Smooth muscle cell (in vitro differentiated cells): ENCODE measurements at regions not wholly inside any gene's neighbourhood (a gene's known extent, or its start where the extent isn't known, plus 50 kb on each side); places are given as distances from the start of the nearest gene placed in this dataset.

Experiments used
- DNase-seq: peaks from one replicate; lab custom pipeline; 2025; ENCODE audit not compliant: unreplicated experiment; lab: John Stamatoyannopoulos, UW
- H2AFZ ChIP-seq: fragments of 200-600 bp; sonication (generic); 2 replicates; pipeline ENCODE4 v1.6.0; 2016; ENCODE audit warnings: antibody characterized with exemption, low read depth, mild to moderate bottlenecking
- H3F3A ChIP-seq: fragments of 200-600 bp; sonication (generic); 2 replicates; pipeline ENCODE4 v1.6.0; 2017; ENCODE audit warnings: antibody characterized with exemption, low read depth
- H3K27ac ChIP-seq: fragments of 200-600 bp; sonication (generic); 2 replicates; pipeline ENCODE4 v1.5.1; 2016; ENCODE audit warnings: low read depth, mild to moderate bottlenecking
- H3K27me3 ChIP-seq: fragments of 200-600 bp; sonication (generic); 2 replicates; pipeline ENCODE4 v1.6.1; 2016; ENCODE audit warnings: low read depth, mild to moderate bottlenecking
- H3K36me3 ChIP-seq: fragments of 200-600 bp; sonication (generic); 2 replicates; pipeline ENCODE4 v1.5.1; 2016; ENCODE audit warnings: low read depth
- H3K4me1 ChIP-seq: fragments of 200-600 bp; sonication (generic); 2 replicates; pipeline ENCODE4 v1.5.1; 2016; ENCODE audit warnings: low read depth
- H3K4me2 ChIP-seq: fragments of 200-600 bp; sonication (generic); 2 replicates; pipeline ENCODE4 v1.6.0; 2016; ENCODE audit warnings: mild to moderate bottlenecking
- H3K4me3 ChIP-seq: fragments of 200-600 bp; sonication (generic); 2 replicates; pipeline ENCODE4 v1.5.1; 2016; ENCODE audit warnings: mild to moderate bottlenecking
- H3K79me2 ChIP-seq: fragments of 200-600 bp; sonication (generic); 2 replicates; pipeline ENCODE4 v1.6.0; 2016; ENCODE audit warnings: low read depth, mild to moderate bottlenecking
- H3K9ac ChIP-seq: fragments of 200-600 bp; sonication (generic); 2 replicates; pipeline ENCODE4 v1.6.0; 2016; ENCODE audit warnings: low read depth
- H3K9me3 ChIP-seq: fragments of 200-600 bp; sonication (generic); replicated peaks from 2 replicates; pipeline ENCODE4 v1.5.1; 2016; ENCODE audit warnings: low read depth
- H4K20me1 ChIP-seq: fragments of 200-600 bp; sonication (generic); 2 replicates; pipeline ENCODE4 v1.6.0; 2016; ENCODE audit warnings: low read depth
- CTCF ChIP-seq: fragments of 200-600 bp; sonication (generic); IDR thresholded peaks from 2 replicates; pipeline ENCODE4 v1.5.1; 2017; ENCODE audit warnings: borderline replicate concordance, mild to moderate bottlenecking, antibody characterized with exemption; ENCODE audit not compliant: insufficient read depth, poor library complexity, severe bottlenecking
- whole genome bisulfite sequencing: methylation state at CpG from one replicate; pipeline ENCODE4 v1.1.7; 2016; ENCODE audit warnings: low lambda C conversion rate; 5-methylcytosine and 5-hydroxymethylcytosine counted together

GRCh38 chr22:49082451-49082850 is 745.2 kb downstream of the BRD1 start:
- no peak for DNase-seq
- Histone ChIP-seq H3K27ac (no peak overlapping the region), H3F3A (no peaks in the 10 kb centered on the region), H3K4me2 (no peak overlapping the region), H4K20me1 (no peaks in the 10 kb centered on the region), H3K9me3 (no peaks in the 10 kb centered on the region), H3K27me3 (no peaks in the 10 kb centered on the region), H3K4me1 (no peaks in the 10 kb centered on the region), H3K36me3 (no peaks in the 10 kb centered on the region), H3K4me3 (no peak overlapping the region), H2AFZ (no peak overlapping the region), H3K9ac (no peak overlapping the region), H3K79me2 (no peaks in the 10 kb centered on the region)
- WGBS, result 95% methylated on average over 13 of the region's 13 CpGs
- TF ChIP-seq CTCF, result no peak

- no peaks in the 10 kb centered on the region for H3K27me3 ChIP-seq
- no peak overlapping the region for H3K27ac ChIP-seq
- H3F3A ChIP-seq, result no peaks in the 10 kb centered on the region
- H3K4me1 ChIP-seq, result no peaks in the 10 kb centered on the region
- no peak overlapping the region for H3K9ac ChIP-seq
- H2AFZ ChIP-seq, result no peak overlapping the region
- no peaks in the 10 kb centered on the region for H3K9me3 ChIP-seq
- no peaks in the 10 kb centered on the region for H4K20me1 ChIP-seq
- H3K4me2 ChIP-seq, result no peak overlapping the region
- no peak for TF ChIP-seq CTCF
- DNase-seq, result no peak
- H3K79me2 ChIP-seq, result no peaks in the 10 kb centered on the region
- no peaks in the 10 kb centered on the region for H3K36me3 ChIP-seq
- H3K4me3 ChIP-seq, result no peak overlapping the region
- 77% methylated on average over 10 of the region's 10 CpGs for WGBS
These were observed 745.7 kb downstream of the BRD1 start for GRCh38 chr22:49081926-49082325.

GRCh38 chr22:49081261-49081666 is 746.4 kb downstream of the BRD1 start:
- Histone ChIP-seq H3K36me3 (no peaks in the 10 kb centered on the region), H3K4me2 (no peak overlapping the region), H3K9me3 (no peaks in the 10 kb centered on the region), H3K4me3 (no peak overlapping the region), H3K4me1 (no peaks in the 10 kb centered on the region), H3F3A (no peaks in the 10 kb centered on the region), H4K20me1 (no peaks in the 10 kb centered on the region), H3K79me2 (no peaks in the 10 kb centered on the region), H3K27me3 (peaks cover 3% of the 10 kb centered on the region), H3K9ac (no peak overlapping the region), H3K27ac (no peak overlapping the region), H2AFZ (no peak overlapping the region)
- 93% methylated on average over 12 of the region's 12 CpGs for WGBS
- DNase-seq, result no peak
- no peak for TF ChIP-seq CTCF

- 86% methylated on average over 14 of the region's 14 CpGs for WGBS
These were observed 747.0 kb downstream of the BRD1 start for GRCh38 chr22:49080631-49081030.

More at GRCh38 chr22:49080631-49081030, 747.0 kb downstream of the BRD1 start:
- Histone ChIP-seq H3K27ac (no peak overlapping the region), H3K79me2 (no peaks in the 10 kb centered on the region), H3K36me3 (no peaks in the 10 kb centered on the region), H3K9me3 (no peaks in the 10 kb centered on the region), H3K4me3 (no peak overlapping the region), H3K4me2 (no peak overlapping the region), H4K20me1 (no peaks in the 10 kb centered on the region), H2AFZ (no peak overlapping the region), H3K27me3 (peaks cover 3% of the 10 kb centered on the region), H3K4me1 (no peaks in the 10 kb centered on the region), H3K9ac (no peak overlapping the region), H3F3A (no peaks in the 10 kb centered on the region)
- DNase-seq, result no peak
- TF ChIP-seq CTCF, result no peak
